HCT116 (cell line): ENCODE measurements at regions not wholly inside any gene's neighbourhood (a gene's known extent, or its start where the extent isn't known, plus 50 kb on each side); places are given as distances from the start of the nearest gene placed in this dataset.

Experiments used
- ATAC-seq: fragments of 200-7000 bp; cut with Tn5 transposase; 2 replicates; pipeline ENCODE4 v1.9.1; 2020; ENCODE audit warnings: mild to moderate bottlenecking, moderate library complexity
- BruUV-seq: library from RNA; stranded (reverse); fragments of 400-500 nt; replicated peaks from 2 replicates; lab custom pipeline; 2021; lab: Mats Ljungman, UMichigan
- CTCF ChIA-PET: fragments of 300-600 bp; sonication (Branson Sonifier 250); formaldehyde crosslinking; loops from one replicate; lab custom pipeline; 2021; ENCODE audit warnings: antibody characterized with exemption; lab: Charles Lee
- POLR2A ChIA-PET: fragments of 300-600, 350-600 bp; sonication (Branson Sonifier 250); formaldehyde crosslinking; loops from one replicate; lab custom pipeline; 2021; ENCODE audit warnings: antibody characterized with exemption; lab: Charles Lee
- RAD21 ChIA-PET, 2 experiments: fragments of 300-600 bp; sonication (Branson Sonifier 250); formaldehyde crosslinking; loops; one replicate each; lab custom pipeline; 2023; ENCODE audit warnings: low total read pairs in 2 of 2; ENCODE audit not compliant: uncharacterized antibody in 2 of 2, unreplicated experiment in 2 of 2, low non-redundant PET in 1 of 2; lab: Charles Lee
- DNase-seq: peaks from one replicate; pipeline ENCODE4 v3.0.0-alpha.2; 2010; ENCODE audit warnings: low read depth, low spot score
- H2AFZ ChIP-seq: fragments of 200-600 bp; shearing (Covaris generic), sonication (generic); 2 replicates; pipeline ENCODE4 v1.6.1; 2017; ENCODE audit warnings: low read depth, mixed run types, mixed read lengths, antibody characterized with exemption, low read length; ENCODE audit not compliant: poor library complexity, severe bottlenecking
- H3K27ac ChIP-seq: 2 replicates; pipeline ENCODE4 v1.5.1; 2012; ENCODE audit warnings: low read depth, low read length
- H3K27me3 ChIP-seq: fragments of 200-600 bp; sonication (generic); 2 replicates; pipeline ENCODE4 v1.6.1; 2016; ENCODE audit warnings: mixed run types, low read length, mixed read lengths; ENCODE audit not compliant: insufficient read depth
- H3K36me3 ChIP-seq, 2 experiments: fragments of 200-500 bp in 1 of 2; fragments of 200-600 bp in 1 of 2; sonication (Bioruptor generic) in 1 of 2; sonication (generic) in 1 of 2; 2 replicates each; pipeline versions ENCODE4 v1.5.1 to v1.6.1; 2014 to 2016; ENCODE audit warnings: low read length in 2 of 2, inconsistent platforms in 1 of 2, mixed read lengths in 1 of 2, mixed run types in 1 of 2; ENCODE audit not compliant: insufficient read depth in 2 of 2, control insufficient read depth in 1 of 2
- H3K4me1 ChIP-seq, 2 experiments: fragments of 200-600 bp in 1 of 2; sonication (generic) in 1 of 2; 2 replicates each; pipeline versions ENCODE4 v1.5.1 to v1.6.1; 2012 to 2017; ENCODE audit warnings: low read length in 2 of 2, inconsistent platforms in 1 of 2, mild to moderate bottlenecking in 1 of 2, mixed read lengths in 1 of 2, mixed run types in 1 of 2, moderate library complexity in 1 of 2; ENCODE audit not compliant: insufficient read depth in 2 of 2, control insufficient read depth in 1 of 2
- H3K4me2 ChIP-seq: fragments of 200-600 bp; sonication (generic); 2 replicates; pipeline ENCODE4 v1.6.1; 2017; ENCODE audit warnings: mixed run types, low read length, mixed read lengths
- H3K4me3 ChIP-seq, 2 experiments: fragments of 200-600 bp in 1 of 2; sonication (generic) in 1 of 2; replicated peaks in 1 of 2; 2 replicates each; pipeline ENCODE4 v1.5.1; 2011 to 2016; ENCODE audit warnings: low read length in 2 of 2, control low read depth in 1 of 2, low read depth in 1 of 2, mild to moderate bottlenecking in 1 of 2, mixed read lengths in 1 of 2, mixed run types in 1 of 2
- H3K79me2 ChIP-seq: fragments of 200-600 bp; sonication (generic); 2 replicates; pipeline ENCODE4 v1.6.1; 2017; ENCODE audit warnings: mild to moderate bottlenecking, mixed run types, low read length, moderate library complexity, mixed read lengths; ENCODE audit not compliant: insufficient read depth
- H3K9ac ChIP-seq: fragments of 200-600 bp; sonication (generic); 2 replicates; pipeline ENCODE4 v1.6.1; 2016; ENCODE audit warnings: low read length, mixed read lengths
- H3K9me2 ChIP-seq: fragments of 200-600 bp; sonication (generic), shearing (Covaris generic); 2 replicates; pipeline ENCODE4 v1.6.1; 2017; ENCODE audit warnings: mixed run types, mild to moderate bottlenecking, moderate library complexity; ENCODE audit not compliant: insufficient read depth
- H3K9me3 ChIP-seq, 2 experiments: fragments of 200-500 bp in 1 of 2; fragments of 200-600 bp in 1 of 2; sonication (Bioruptor generic) in 1 of 2; sonication (generic) in 1 of 2; 2 replicates each; pipeline ENCODE4 v1.6.1; 2014 to 2017; ENCODE audit warnings: low read length in 2 of 2, mixed read lengths in 2 of 2, inconsistent platforms in 1 of 2, low read depth in 1 of 2, mild to moderate bottlenecking in 1 of 2, mixed run types in 1 of 2, moderate library complexity in 1 of 2; ENCODE audit not compliant: control insufficient read depth in 1 of 2, insufficient read depth in 1 of 2
- H4K20me1 ChIP-seq: fragments of 200-600 bp; sonication (generic), shearing (Covaris generic); 2 replicates; pipeline ENCODE4 v1.6.1; 2017; ENCODE audit warnings: mixed run types, mild to moderate bottlenecking, moderate library complexity; ENCODE audit not compliant: insufficient read depth
- CEBPB ChIP-seq: IDR thresholded peaks from 2 replicates; pipeline ENCODE4 v1.6.1; 2012; ENCODE audit warnings: low read depth
- CTCF ChIP-seq, 3 experiments: fragments of 200-600 bp in 1 of 3; sonication (generic) in 1 of 3; IDR thresholded peaks in 2 of 3; conservative IDR thresholded peaks in 1 of 3; 2 replicates each; pipeline ENCODE4 v1.5.1; 2012 to 2017; ENCODE audit warnings: low read depth in 2 of 3, low read length in 2 of 3, antibody characterized with exemption in 1 of 3, borderline replicate concordance in 1 of 3, control low read depth in 1 of 3, mild to moderate bottlenecking in 1 of 3, mixed read lengths in 1 of 3, mixed run types in 1 of 3, moderate library complexity in 1 of 3; ENCODE audit not compliant: insufficient read depth in 1 of 3
- EGR1 ChIP-seq: IDR thresholded peaks from 2 replicates; pipeline ENCODE4 v1.6.1; 2012; ENCODE audit warnings: low read depth
- ELF1 ChIP-seq: IDR thresholded peaks from 2 replicates; pipeline ENCODE4 v1.6.1; 2012; ENCODE audit warnings: low read depth, borderline replicate concordance
- EZH2 ChIP-seq: fragments of 200-600 bp; sonication (generic); IDR thresholded peaks from 2 replicates; pipeline ENCODE4 v1.6.1; 2017; ENCODE audit warnings: antibody characterized with exemption, mixed run types
- EZH2phosphoT487 ChIP-seq: fragments of 200-600 bp; IDR thresholded peaks from 2 replicates; pipeline ENCODE4 v1.6.1; 2018; ENCODE audit warnings: antibody characterized with exemption, borderline replicate concordance
- SP1 ChIP-seq: IDR thresholded peaks from 2 replicates; pipeline ENCODE4 v1.6.1; 2012; ENCODE audit warnings: low read depth
- SRF ChIP-seq: IDR thresholded peaks from 2 replicates; pipeline ENCODE4 v1.6.1; 2012; ENCODE audit warnings: low read depth
- YY1 ChIP-seq: IDR thresholded peaks from 2 replicates; pipeline ENCODE4 v1.6.1; 2011; ENCODE audit warnings: low read length, low read depth, moderate library complexity, mild to moderate bottlenecking; ENCODE audit not compliant: insufficient replicate concordance; ENCODE audit errors: extremely low read depth
- ZFX ChIP-seq: fragments of 450-650 bp; IDR thresholded peaks from 2 replicates; pipeline ENCODE4 v1.6.1; 2017
- ZNF274 ChIP-seq: fragments of 200-500 bp; sonication (Bioruptor generic); IDR thresholded peaks from 2 replicates; pipeline ENCODE4 v1.6.1; 2014; ENCODE audit warnings: mild to moderate bottlenecking, low read depth, low read length, inconsistent platforms
- intact Hi-C: fragments of 100-400 bp; cut with micrococcal nuclease; formaldehyde crosslinking; loops from 2 replicates; pipeline ENCODE4 v1.10.0; 2022

GRCh38 chr1:238681021-238681420 is 705.3 kb upstream of the CHRM3 start:
- POLR2A ChIA-PET = no interaction called here
- RAD21 ChIA-PET = no interaction called here
- no peaks in the 10 kb centered on the region for H4K20me1 ChIP-seq
- H3K9me3 ChIP-seq = peaks cover 0 to 11% of the 10 kb centered on the region in 2 experiments; a peak in 2 of 4 replicates
- H3K9ac ChIP-seq = no peak overlapping the region
- TF ChIP-seq CEBPB = no peak
- TF ChIP-seq CTCF (IDR thresholded peaks at IDR 0.05 in 2 of 3, conservative IDR thresholded peaks at IDR 0.05 in 1 of 3; ENCODE audit: borderline replicate concordance in 1 of 3, insufficient read depth in 1 of 3, low read depth in 2 of 3, low read length in 2 of 3) = no peak
- TF ChIP-seq ZFX = no peak
- no peak for TF ChIP-seq EZH2
- no peak for TF ChIP-seq YY1
- no peak for TF ChIP-seq SP1
- no peak for TF ChIP-seq ELF1
- no peak for TF ChIP-seq ZNF274
- no peak for TF ChIP-seq SRF
- TF ChIP-seq EGR1 = no peak
- no peak for TF ChIP-seq EZH2phosphoT487
- no TSS peak for BruUV-seq
- no peaks in the 10 kb centered on the region for H3K79me2 ChIP-seq
- DNase-seq = no peak
- H3K4me3 ChIP-seq = no peak overlapping the region
- H3K4me2 ChIP-seq = no peak overlapping the region
- H3K27ac ChIP-seq = no peak overlapping the region
- no peaks in the 10 kb centered on the region for H3K4me1 ChIP-seq
- intact Hi-C loops = no loop called here
- no peak overlapping the region for H2AFZ ChIP-seq
- H3K9me2 ChIP-seq = no peaks in the 10 kb centered on the region
- no peak for ATAC-seq
- no peaks in the 10 kb centered on the region for H3K36me3 ChIP-seq
- CTCF ChIA-PET = no interaction called here
- H3K27me3 ChIP-seq = no peaks in the 10 kb centered on the region
